NCI-H524 treated with DMSO at 0.1 percent for 48 hours (cell line): ENCODE measurements at regions not wholly inside any gene's neighbourhood (a gene's known extent, or its start where the extent isn't known, plus 50 kb on each side); places are given as distances from the start of the nearest gene placed in this dataset.

Experiments used
- DNase-seq: peaks from one replicate; lab custom pipeline; 2025; lab: John Stamatoyannopoulos, UW

DNA sequence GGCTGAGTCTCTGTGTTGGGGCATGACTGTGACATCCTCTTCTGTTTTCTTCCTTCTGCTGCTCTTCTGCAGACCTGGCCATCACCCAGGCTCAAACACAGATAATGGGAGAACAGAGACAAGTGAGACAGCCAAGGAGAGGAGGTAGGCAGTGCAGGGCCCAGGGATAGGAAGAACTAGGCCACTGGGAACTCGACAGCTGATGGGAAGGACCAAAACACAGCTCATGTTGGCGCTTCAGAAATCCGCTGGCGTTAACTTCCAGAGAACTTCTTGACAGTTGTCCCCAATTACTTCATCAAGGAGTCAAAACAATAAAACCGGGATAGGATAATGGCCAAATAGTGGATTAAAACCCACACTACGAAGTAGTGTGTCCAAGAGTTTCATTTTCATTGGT, 97.0 kb upstream of the PALS2 start:
- DNase-seq, result no peak

- DNase-seq, result no peak
These were observed 95.7 kb upstream of the PALS2 start for GRCh38 chr7:24477398-24478136.

DNA sequence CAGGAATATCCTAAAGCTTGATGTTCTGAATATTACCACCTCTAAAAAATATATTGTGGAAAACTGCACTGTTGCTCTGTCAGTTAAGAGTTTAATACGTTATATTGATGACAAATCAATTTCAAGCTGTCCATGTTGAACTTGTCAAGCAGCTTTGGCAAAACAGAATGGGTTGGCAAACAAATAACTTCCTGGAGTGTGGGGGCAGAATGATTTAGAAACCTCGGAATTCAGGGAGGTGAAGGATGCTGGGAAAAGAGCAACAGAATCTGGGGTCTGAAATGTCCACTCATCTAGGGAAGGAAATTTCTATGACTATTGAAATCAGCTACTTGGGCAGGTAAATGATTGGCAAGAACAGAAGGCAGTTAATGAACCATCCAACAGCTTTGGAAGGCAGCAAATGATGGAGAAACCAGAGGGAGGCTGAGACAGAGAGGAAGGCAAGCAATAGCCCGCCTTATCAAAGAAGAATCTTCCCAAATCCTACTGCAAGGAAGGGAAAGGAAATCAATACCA, 95.1 kb upstream of the PALS2 start:
- no peak for DNase-seq

GRCh38 chr7:24480501-24480900, 92.8 kb upstream of the PALS2 start:
- no peak for DNase-seq

DNA sequence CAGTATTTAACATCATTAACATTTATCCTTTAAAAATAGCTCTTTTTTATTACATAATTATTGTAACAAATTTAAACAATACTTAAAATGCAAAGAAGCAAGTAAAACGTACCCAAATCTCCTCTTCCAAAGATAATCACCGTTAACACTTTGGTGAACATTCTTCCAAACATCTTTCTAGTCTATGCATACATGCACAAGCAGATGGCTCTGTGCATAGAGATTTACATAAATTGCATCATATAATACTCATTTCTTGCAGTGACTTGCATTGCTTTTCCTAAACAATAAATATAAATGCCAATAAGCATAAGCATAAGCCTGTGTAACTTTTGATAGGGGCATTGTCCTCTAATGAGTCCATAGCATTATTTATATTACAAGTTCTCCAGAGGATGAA, 89.4 kb upstream of the PALS2 start:
- DNase-seq, result no peak

GRCh38 chr7:24492576-24492975, 80.7 kb upstream of the PALS2 start:
- no peak for DNase-seq

DNA sequence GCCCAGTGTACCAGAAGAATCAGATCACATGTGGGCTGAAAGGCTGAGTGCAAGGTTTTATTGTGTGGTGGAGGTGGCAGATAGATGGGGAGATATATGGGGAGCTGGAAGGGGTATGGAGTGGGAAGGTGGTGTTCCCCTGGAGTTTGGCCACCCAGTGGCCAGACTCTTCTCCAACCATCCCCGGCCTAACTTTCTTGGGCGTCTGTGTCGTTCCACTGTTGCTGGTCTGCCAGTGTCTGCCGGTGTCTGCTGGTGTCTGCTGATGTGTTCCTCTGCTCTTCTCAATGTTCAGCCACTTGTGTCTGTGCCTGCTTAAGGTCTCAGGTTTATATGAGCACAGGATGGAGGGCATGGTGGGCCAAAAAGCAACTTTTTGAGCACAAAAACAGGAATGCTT, 78.4 kb upstream of the PALS2 start:
- no peak for DNase-seq

DNA sequence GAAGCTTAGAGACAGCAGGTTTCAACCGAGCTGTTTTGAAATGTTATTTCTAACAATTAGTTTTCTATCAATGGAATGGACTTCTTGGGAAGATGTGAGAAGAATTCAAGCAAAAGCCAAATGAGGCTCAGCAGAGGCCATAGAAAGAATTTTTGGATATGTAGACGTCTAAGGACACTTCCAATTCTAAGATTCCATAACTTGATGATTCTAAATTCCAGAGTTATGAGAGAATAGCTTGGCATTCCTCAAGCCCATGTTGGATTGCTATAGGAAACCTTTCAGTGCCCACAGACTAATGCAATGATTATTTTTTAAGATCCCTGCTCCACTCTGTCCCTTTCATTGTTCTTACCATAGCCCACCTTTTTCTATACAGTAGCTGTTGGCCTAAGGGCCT, 77.2 kb upstream of the PALS2 start:
- no peak for DNase-seq

DNA sequence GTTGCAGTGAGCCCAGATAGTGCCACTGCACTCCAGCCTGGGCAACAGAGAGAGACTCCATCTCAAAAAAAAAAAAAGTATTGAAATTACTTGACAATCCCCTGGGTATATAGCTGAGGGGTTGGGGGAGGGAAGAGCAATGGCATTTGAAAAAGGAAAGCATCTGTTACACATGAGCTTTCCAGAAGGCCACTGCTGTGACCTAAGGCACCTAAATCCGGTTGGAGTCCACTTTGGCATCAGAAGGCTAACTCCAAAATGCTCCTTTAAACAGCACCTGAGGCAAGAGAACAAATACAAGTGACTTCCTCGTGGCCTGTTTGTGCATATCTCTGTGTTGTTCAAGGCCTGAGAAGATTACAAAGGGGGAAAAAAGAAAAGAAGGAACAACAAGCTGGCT, 74.8 kb upstream of the PALS2 start:
- no peak for DNase-seq

DNA sequence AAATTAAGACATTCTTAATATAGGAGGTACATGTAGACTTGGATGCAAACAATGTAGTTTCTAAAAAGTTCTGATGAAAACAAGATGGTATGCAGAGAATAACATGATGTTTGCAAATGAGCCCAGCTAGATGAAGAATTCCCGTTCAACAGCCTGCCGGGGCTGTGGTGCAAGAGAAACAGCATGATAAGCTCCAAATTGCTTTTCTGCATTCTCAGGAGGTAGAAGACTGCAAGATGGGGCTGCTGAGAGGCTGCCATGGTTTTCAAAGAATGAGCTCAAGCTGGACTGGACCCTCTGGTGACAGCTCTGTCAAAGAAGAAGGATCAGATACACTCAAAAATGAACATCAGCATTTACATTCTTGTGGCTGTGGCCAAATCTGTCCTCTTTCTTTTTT, 73.4 kb upstream of the PALS2 start:
- DNase-seq, result no peak

GRCh38 chr7:24500599-24500998, 72.7 kb upstream of the PALS2 start:
- DNase-seq, result no peak

- DNase-seq, result no peak
These were observed 72.2 kb upstream of the PALS2 start for GRCh38 chr7:24501009-24501408.

GRCh38 chr7:24501443-24502134, 71.7 kb upstream of the PALS2 start:
- DNase-seq, result no peak

DNA sequence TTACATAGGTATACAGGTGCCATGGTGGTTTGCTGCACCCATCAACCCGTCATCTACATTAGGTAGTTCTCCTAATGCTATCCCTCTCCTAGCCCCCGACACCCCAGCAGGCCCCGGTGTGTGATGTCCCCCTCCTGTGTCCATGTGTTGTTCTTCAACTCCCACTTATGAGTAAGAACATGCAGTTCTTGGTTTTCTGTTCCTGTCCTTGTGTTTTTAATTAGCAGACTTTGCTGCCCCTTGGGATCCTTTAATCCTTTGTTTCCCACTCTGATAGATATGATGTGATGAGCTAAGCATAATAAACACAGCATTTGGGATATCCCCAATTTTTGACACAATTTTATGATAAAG, 71.1 kb upstream of the PALS2 start:
- no peak for DNase-seq

GRCh38 chr7:24503506-24503905, 69.7 kb upstream of the PALS2 start:
- no peak for DNase-seq

DNA sequence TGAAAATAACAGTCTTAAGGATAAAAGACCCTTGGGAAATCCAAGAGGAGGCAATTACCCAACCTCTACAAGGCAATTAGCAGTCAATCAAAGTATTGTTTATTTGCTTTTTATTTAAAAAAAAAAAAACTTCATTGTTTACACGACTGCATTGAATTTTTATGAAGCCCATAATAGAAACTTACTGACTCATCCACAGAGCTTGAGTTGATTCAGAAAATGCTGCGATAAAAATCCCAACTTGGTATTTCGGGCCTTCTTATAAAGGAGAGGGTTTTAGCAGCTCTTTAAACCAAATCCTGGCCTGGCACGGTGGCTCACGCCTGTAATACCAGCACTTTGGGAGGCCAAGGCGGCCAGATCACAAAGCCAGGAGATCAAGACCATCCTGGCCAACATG, 69.2 kb upstream of the PALS2 start:
- no peak for DNase-seq

GRCh38 chr7:24504836-24505235, 68.4 kb upstream of the PALS2 start:
- no peak for DNase-seq

DNA sequence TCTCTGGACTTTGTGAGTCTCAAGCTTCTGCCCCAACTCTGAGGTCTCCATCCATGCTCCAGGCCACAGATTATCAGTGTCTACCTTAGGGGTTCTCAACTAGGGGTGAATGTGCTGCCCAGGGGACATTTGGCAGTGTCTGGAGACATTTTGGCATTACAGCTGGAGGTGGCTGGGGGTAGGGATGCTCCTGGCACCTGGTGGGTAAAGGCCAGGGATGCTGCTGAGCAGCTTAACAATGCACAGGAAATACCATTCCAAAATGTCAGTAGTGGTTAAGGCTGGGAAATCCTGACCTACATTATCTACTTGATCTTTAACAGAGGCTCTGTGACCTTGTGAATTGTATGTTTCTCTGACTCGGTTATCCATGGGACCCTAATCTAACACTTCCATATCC, 67.3 kb upstream of the PALS2 start:
- no peak for DNase-seq

GRCh38 chr7:24508316-24508715, 64.9 kb upstream of the PALS2 start:
- DNase-seq, result no peak

DNA sequence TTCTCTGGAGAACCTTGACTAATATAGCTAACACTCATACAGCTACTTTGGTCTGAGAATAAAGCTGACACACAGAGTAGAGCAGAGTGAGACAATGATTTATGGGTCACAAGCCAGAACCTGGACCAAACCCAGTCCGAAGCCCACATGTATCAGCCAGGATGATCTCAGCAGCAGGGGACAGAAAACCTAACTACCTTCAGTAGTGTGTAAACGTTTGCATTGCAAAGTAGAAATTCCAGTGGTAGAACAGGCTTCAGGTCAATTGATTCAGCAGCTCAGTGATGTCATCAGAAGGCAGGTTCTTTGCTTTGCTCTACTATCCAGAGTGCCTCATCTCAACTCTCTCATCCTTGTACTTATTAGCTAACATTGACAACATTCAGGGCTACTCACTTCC, 62.5 kb upstream of the PALS2 start:
- no peak for DNase-seq

DNA sequence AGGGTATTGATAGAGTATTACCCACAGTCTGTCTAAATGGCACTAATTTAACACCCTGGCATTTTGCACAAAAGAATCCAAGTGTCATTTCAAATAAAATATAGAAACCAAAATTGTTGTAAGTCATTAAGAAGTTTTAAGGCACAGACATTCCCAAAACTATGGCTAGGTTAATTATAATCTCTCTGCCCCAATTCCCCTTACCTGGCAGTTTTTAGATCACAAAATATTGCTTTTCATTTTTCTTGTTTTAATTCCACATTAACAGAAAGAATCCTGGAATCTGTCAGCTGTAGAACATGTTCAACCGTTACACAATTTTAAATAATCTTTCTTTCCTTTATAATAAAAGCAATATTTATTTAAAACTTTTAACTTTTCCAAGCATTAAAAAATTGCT, 56.1 kb upstream of the PALS2 start:
- DNase-seq, result no peak

GRCh38 chr7:24521917-24522623, 51.2 kb upstream of the PALS2 start:
- DNase-seq, result no peak
